ENCODE measurements at regions not wholly inside any gene's neighbourhood (a gene's known extent, or its start where the extent isn't known, plus 50 kb on each side); places are given as distances from the start of the nearest gene placed in this dataset.

GRCh38 chr2:81872006-81872405 lies 1567.5 kb upstream of the LRRTM1 start (continued):
- no peak for TF ChIP-seq SKIL (IDR thresholded peaks at IDR 0.05; ENCODE audit: low read depth, poor library complexity, severe bottlenecking)
- TF ChIP-seq DPF2 (IDR thresholded peaks at IDR 0.05), result no peak
- no peak for TF ChIP-seq IRF3 (IDR thresholded peaks at IDR 0.05)

GRCh38 chr2:81870119-81870518 lies 1565.6 kb upstream of the LRRTM1 start:
- no peak overlapping the region for H3K27ac ChIP-seq (ENCODE audit: control insufficient read depth, insufficient read depth)
- intact Hi-C loops (cut with micrococcal nuclease; ENCODE audit: unreplicated experiment), result no loop called here
- ATAC-seq, result no peak
- H2AFZ ChIP-seq (ENCODE audit: control insufficient read depth, low read depth, low read length), result no peak overlapping the region
- CTCF ChIA-PET, result no interaction called here
- RAD21 ChIA-PET (ENCODE audit: unreplicated experiment), result interaction anchor here (0.7 kb wide), 1 partner anchor 611 kb away, joined by 4 read pairs; no protein-coding TSS in a partner anchor
- no peaks in the 10 kb centered on the region for H3K36me3 ChIP-seq (ENCODE audit: control insufficient read depth in 2 of 2, insufficient read depth in 2 of 2, low read length in 1 of 2)
- WGBS (ENCODE audit: insufficient coverage, insufficient replicate concordance, low lambda C conversion rate, missing lambda C conversion rate), result 0% methylated on average over 1 of the region's 1 CpG
- no peaks in the 10 kb centered on the region for H3K79me2 ChIP-seq (ENCODE audit: control insufficient read depth, insufficient read depth, low read length)
- no peak for DNase-seq (ENCODE audit: low read depth, low spot score)
- no peak overlapping the region for H3K9ac ChIP-seq (ENCODE audit: control insufficient read depth, insufficient read depth, low read length)
- SMC1A ChIA-PET (ENCODE audit: uncharacterized antibody, unreplicated experiment), result no interaction called here
- H3K4me2 ChIP-seq (ENCODE audit: control insufficient read depth, insufficient read depth), result no peak overlapping the region
- no peaks in the 10 kb centered on the region for H3K9me3 ChIP-seq (replicated peaks; ENCODE audit: control insufficient read depth, insufficient read depth, low read length)
- TF ChIP-seq PML (IDR thresholded peaks at IDR 0.05; ENCODE audit: low read length) (no peak), SUZ12 (IDR thresholded peaks at IDR 0.05; ENCODE audit: unreplicated experiment) (no peak), NFYA (IDR thresholded peaks at IDR 0.05; ENCODE audit: borderline replicate concordance, low read depth, low read length) (no peak), NRF1 (conservative IDR thresholded peaks at IDR 0.05; ENCODE audit: low read depth, low read length) (no peak), MLLT1 (IDR thresholded peaks at IDR 0.05) (no peak), ETV6 (conservative IDR thresholded peaks at IDR 0.05 in 1 of 2, IDR thresholded peaks at IDR 0.05 in 1 of 2; ENCODE audit: borderline replicate concordance in 1 of 2, low read depth in 1 of 2) (no peak), CBFB (IDR thresholded peaks at IDR 0.05; ENCODE audit: low read depth) (no peak), TCF3 (IDR thresholded peaks at IDR 0.05; ENCODE audit: borderline replicate concordance, insufficient read depth, low read depth, low read length) (no peak), SREBF1 (IDR thresholded peaks at IDR 0.05; ENCODE audit: low read length) (no peak), PAX8 (IDR thresholded peaks at IDR 0.05) (no peak), IKZF1 (conservative IDR thresholded peaks at IDR 0.05) (no peak), MYC (IDR thresholded peaks at IDR 0.05; ENCODE audit: insufficient read depth, insufficient read length, insufficient replicate concordance, low read length, severe bottlenecking) (no peak), MEF2A (IDR thresholded peaks at IDR 0.05; ENCODE audit: insufficient read depth, low read depth, low read length) (no peak)
- H3K4me3 ChIP-seq, result no peak overlapping the region
- FAIRE-seq, result no peak
- H3K27me3 ChIP-seq (replicated peaks in 1 of 2; ENCODE audit: control insufficient read depth in 2 of 2, insufficient read depth in 2 of 2, low read length in 1 of 2), result no peaks in the 10 kb centered on the region
- no peaks in the 10 kb centered on the region for H3K4me1 ChIP-seq (ENCODE audit: control insufficient read depth, insufficient read depth, low read length)
- in situ Hi-C loops (cut with MboI), result no loop called here
- POLR2A ChIA-PET, result no interaction called here
- BruUV-seq (replicated peaks), result no TSS peak
- no peaks in the 10 kb centered on the region for H4K20me1 ChIP-seq (ENCODE audit: control insufficient read depth, insufficient read depth)
